Glomerular visceral epithelial cell (primary cell): ENCODE measurements at regions not wholly inside any gene's neighbourhood (a gene's known extent, or its start where the extent isn't known, plus 50 kb on each side); places are given as distances from the start of the nearest gene placed in this dataset.
A peak's percentile ranks its signal among the peaks of the same experiment; 100 is the strongest.
"Not testable (repeated sequence)": the region's sequence is repeated elsewhere in the genome, so short reads cannot be mapped to it uniquely, and the experiment has no call there.

Experiments
- DNase-seq: peaks from one replicate; pipeline ENCODE4 v3.0.0-alpha.2; 2016; ENCODE audit errors: extremely low spot score

- DNase-seq: no peak
These were observed 2248.1 kb downstream of the ARAP2 start for GRCh38 chr4:33996075-33996718.

- DNase-seq: no peak
These were observed 2246.0 kb downstream of the ARAP2 start for GRCh38 chr4:33998291-33998690.

DNA sequence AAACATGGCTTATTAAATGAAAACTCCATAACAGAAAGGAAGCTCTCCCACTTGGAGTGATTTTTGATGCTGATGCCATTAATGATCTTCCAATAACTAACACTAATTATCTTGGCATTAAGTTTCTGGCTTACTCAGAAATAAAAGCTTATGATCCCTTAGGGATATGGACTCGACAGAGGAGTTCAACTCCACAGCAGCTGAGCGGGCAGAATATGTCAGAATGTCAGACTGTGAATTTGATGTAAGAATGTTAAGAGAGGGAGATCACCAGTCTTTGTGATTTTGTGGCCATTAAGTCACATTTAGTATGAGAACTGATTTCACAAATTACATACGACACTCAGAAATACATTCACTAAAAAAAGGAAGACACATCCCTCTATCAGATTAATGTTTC is 2244.0 kb downstream of the ARAP2 start:
- DNase-seq: no peak

- DNase-seq: not testable (repeated sequence)
These were observed 2237.8 kb downstream of the ARAP2 start for GRCh38 chr4:34006540-34006939.

DNA sequence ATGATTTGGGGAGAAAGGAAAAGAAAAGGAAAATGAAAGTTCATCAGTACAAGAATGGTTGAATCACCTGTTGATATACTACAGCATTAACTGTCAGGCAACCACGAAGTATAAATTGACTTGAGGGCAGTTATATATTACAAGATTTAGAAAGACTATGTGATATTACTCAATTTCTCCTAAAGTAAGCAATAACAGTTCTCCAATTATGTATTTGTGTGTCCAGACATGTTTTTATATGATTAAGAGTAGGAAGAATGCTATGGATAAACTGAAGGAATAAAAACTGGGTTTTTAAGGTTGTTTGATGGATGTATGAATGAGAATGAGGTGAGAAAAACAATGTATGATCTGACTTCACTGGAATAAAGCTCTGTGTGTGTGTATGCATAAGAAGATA is 2234.4 kb downstream of the ARAP2 start:
- DNase-seq: no peak

GRCh38 chr4:34010751-34011519 is 2233.4 kb downstream of the ARAP2 start:
- DNase-seq: no peak

DNA sequence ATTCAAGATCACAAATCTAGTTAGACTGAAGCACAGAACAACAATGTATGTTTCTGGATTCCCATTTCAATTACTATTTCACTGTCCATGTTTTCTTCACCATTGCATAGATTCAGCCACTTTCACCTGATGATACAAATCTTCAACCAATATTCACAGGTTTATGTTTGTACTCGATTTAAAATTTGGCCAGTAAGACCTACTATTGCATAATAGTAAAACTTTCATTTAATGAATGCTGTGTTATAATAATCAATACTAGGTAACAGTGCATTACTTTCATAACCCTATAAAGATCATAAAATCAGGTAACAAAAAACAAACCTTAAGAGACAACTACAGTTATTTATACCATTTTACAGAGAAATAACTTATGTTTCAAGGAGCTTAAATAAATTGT is 2209.1 kb downstream of the ARAP2 start:
- no peak for DNase-seq

- no peak for DNase-seq
These were observed 2207.0 kb downstream of the ARAP2 start for GRCh38 chr4:34037280-34037679.

- no peak for DNase-seq
These were observed 2204.5 kb downstream of the ARAP2 start for GRCh38 chr4:34039766-34040165.

DNA sequence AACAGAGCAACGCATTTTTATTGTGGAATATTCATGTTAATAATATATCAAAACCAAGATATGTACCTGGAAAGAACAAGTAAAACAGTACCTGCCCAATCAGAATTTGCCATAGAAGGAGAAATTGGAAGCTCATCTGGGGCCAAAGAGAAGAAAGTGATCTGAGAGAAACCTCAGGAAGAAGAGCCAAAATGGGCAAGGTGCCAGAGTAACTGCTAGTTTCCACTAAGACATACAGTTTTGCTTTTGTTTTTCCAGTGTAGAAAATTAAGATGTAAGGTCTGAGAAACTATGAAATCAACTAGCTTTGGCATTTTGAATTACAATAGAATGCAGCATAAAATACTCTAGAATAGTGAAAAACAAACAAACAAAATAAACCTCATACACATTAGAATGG is 2201.2 kb downstream of the ARAP2 start:
- no peak for DNase-seq

DNA sequence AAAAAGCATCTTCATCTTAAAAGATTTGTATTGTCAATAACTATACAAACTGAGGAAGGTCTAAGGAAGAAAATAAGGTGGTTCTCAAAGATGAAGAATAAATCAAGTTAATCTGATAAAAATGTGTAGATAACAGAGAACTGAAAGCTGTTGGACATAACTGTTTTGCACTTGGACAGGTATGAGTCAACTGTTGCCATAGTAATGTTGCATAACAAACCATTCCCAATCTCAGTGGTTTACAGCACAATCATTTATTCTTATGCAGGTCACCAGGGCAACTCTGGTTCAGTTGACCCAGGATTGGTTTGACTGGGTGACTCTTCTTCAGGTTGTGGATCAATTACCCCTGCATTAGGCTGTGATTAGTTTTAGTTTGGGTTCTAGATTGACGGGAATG is 2197.7 kb downstream of the ARAP2 start:
- DNase-seq: peak; percentile 65

GRCh38 chr4:34047363-34047762 is 2197.0 kb downstream of the ARAP2 start:
- DNase-seq: no peak

DNA sequence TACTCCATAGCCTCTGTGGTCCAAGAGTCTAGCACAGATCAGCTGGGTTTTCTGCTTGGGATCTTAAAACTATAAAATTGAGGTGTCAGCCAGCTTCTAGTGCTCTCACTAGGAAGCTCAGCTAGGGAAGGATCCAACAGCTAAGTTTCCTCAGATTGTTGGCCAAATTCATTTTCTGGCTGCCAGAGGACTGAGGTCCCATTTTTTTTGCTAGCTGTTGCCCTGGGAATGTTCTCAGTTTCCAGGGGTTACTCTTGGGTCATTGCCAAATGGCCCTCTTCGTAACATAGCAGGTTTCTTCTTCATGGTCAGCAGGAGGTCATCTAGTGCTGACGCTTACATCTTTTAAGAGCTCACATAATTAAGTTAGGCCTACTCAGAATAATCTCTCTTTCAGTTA is 2178.2 kb downstream of the ARAP2 start:
- no peak for DNase-seq

- DNase-seq: no peak
These were observed 2152.9 kb downstream of the ARAP2 start for GRCh38 chr4:34091451-34091850.

- no peak for DNase-seq
These were observed 2150.2 kb downstream of the ARAP2 start for GRCh38 chr4:34094114-34094513.

GRCh38 chr4:34105311-34105710 is 2139.0 kb downstream of the ARAP2 start:
- DNase-seq: no peak

DNA sequence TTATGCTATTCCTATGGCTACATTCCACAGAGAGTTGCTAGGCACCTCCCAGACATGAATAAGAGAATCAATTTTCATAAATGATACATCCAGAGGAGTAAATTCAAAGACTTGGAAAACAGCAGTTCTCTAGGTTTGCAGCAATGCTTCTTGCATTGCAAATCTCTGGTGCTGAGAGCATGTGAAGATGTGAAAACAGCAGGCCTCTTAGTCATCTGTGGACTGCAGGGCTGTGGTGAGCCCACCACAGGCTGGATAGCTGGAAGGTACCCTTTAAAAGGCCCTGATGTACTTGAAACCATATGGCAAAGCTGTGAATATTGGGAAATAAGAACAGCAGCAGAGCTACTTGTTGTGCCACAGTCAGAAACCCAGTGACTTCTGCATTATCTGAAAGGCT is 2135.9 kb downstream of the ARAP2 start:
- peak; percentile 17 for DNase-seq

- no peak for DNase-seq
These were observed 2131.7 kb downstream of the ARAP2 start for GRCh38 chr4:34112573-34112972.

- DNase-seq: no peak
These were observed 2105.9 kb downstream of the ARAP2 start for GRCh38 chr4:34138385-34138784.

DNA sequence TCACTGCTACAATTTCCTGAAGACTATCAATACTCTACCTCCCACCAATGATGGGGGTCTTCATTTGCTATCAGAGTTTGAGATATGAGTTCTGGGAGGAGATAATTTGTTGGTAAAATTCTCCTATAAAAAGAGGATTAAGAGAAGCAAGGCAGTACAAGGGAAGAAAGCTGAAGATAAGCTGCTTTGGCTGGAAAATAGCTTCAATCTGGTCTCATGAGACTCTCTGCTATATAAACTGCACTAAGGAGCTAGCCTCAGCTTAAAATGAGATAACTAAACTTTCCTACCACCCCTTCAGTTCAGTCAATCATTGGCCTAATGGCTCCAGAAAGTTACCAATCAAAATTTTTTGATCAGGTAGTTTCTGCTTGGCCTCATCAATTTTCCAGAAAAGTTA is 2105.0 kb downstream of the ARAP2 start:
- no peak for DNase-seq

DNA sequence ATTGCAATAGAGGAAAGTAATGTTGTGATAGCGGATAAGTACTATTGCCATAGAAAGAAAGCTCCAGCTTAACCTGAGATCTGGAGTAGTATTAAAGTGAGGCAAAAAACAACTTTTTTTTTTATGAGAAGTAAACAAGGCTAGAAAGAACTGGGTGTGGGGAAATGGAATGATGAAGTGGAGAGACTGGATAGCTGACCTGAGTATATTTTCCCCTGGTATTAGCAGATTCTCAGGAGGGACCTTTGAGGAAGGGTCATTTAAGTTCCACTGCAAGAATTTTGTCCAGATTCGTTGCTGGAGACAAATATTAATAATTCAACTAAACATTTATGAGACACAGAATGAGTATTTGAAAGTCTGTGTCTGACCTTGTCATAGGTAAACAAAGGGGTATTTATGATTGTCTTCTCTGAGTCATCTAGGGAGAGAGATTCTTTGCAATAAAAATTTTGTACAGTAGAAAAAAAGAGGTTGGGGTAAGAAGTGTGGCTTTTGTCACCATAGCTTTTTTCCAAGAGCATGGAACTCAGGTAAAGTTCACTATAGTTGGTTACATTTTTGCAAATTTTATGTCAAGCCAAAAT is 2095.9 kb downstream of the ARAP2 start:
- no peak for DNase-seq

- DNase-seq: no peak
These were observed 2086.8 kb downstream of the ARAP2 start for GRCh38 chr4:34157547-34157946.

- DNase-seq: peak; percentile 60
These were observed 2085.4 kb downstream of the ARAP2 start for GRCh38 chr4:34158878-34159277.
